GM12892 (cell line): ENCODE measurements at regions not wholly inside any gene's neighbourhood (a gene's known extent, or its start where the extent isn't known, plus 50 kb on each side); places are given as distances from the start of the nearest gene placed in this dataset.

Source experiments
- POLR2A ChIP-seq: IDR thresholded peaks from 2 replicates; pipeline ENCODE4 v1.6.1; 2011; ENCODE audit warnings: low read depth, low read length, control low read depth
- POLR2AphosphoS5 ChIP-seq: IDR thresholded peaks from 2 replicates; pipeline ENCODE4 v1.6.1; 2011; ENCODE audit warnings: low read depth, low read length, control low read depth

DNA sequence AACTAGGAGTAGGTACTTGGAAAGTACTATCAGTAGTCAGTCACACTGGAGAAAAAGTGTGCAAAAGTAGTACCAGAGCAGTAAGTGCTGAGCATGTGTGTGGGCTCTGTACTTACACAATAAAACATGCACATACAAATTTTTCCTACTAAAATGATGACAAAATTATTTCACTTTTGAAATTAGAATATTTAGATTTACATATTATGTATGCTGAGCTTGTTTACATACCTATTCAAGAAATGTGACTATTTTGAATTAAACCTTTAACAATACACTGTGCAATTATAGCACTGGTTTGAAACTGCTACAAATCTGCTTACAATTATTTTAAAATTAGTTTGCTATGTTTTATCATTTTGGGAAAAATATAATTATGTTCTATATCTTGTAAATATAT lies 2781.6 kb upstream of the PCDH20 start:
- TF ChIP-seq POLR2A (no peak), POLR2AphosphoS5 (no peak)
